Upper lobe of left lung (tissue), 6 donors: ENCODE measurements at regions not wholly inside any gene's neighbourhood (a gene's known extent, or its start where the extent isn't known, plus 50 kb on each side); places are given as distances from the start of the nearest gene placed in this dataset.

Source experiments
- ATAC-seq, 2 donors: fragments of 200-7000 bp; cut with Tn5 transposase; one replicate each; pipeline ENCODE4 v1.9.1; 2022; ENCODE audit warnings: mild to moderate bottlenecking in 2 of 2, moderate library complexity in 2 of 2; ENCODE audit not compliant: low FRiP score in 2 of 2
- DNase-seq, 2 donors: peaks; one replicate each; pipeline ENCODE4 v3.0.0-alpha.2; 2019 to 2020
- H3K27ac ChIP-seq, 4 donors: fragments of 200-600 bp; sonication (generic); one replicate each; pipeline ENCODE4 v1.5.1; 2016 to 2019
- H3K27me3 ChIP-seq, 4 donors: fragments of 200-600 bp; sonication (generic); one replicate each; pipeline ENCODE4 v1.5.1; 2017 to 2019
- H3K36me3 ChIP-seq, 4 donors: fragments of 200-600 bp; sonication (generic); one replicate each; pipeline ENCODE4 v1.5.1; 2016 to 2019
- H3K4me1 ChIP-seq, 4 donors: fragments of 200-600 bp; sonication (generic); one replicate each; pipeline ENCODE4 v1.5.1; 2018 to 2019
- H3K4me3 ChIP-seq, 4 donors: fragments of 200-600 bp; sonication (generic); one replicate each; pipeline ENCODE4 v1.5.1; 2017 to 2019; ENCODE audit warnings: mild to moderate bottlenecking in 2 of 4, moderate library complexity in 1 of 4
- H3K9me3 ChIP-seq, 4 donors: fragments of 200-600 bp; sonication (generic); one replicate each; pipeline ENCODE4 v1.5.1; 2018 to 2019
- EP300 ChIP-seq, 4 donors: sonication (generic); formaldehyde crosslinking; IDR thresholded peaks; one replicate each; pipeline ENCODE4 v1.5.1; 2017; ENCODE audit warnings: antibody characterized with exemption in 4 of 4, control low read depth in 2 of 4
- POLR2A ChIP-seq, 4 donors: fragments of 450-650 bp; IDR thresholded peaks; one replicate each; pipeline ENCODE4 v1.5.1; 2016 to 2017; ENCODE audit warnings: antibody characterized with exemption in 4 of 4, mild to moderate bottlenecking in 2 of 4
- POLR2AphosphoS5 ChIP-seq, 2 donors: sonication (generic); formaldehyde crosslinking; IDR thresholded peaks; one replicate each; pipeline ENCODE4 v1.5.1; 2017; ENCODE audit warnings: antibody characterized with exemption in 2 of 2
- WGBS, 2 donors: methylation state at CpG; one replicate each; pipeline ENCODE4 v1.1.5; 2017 to 2018; 5-methylcytosine and 5-hydroxymethylcytosine counted together
- TF ChIP-seq, protein P1 (sequence below), 6 experiments: fragments of 450-650 bp in 4 of 6; fragments of 200-600 bp in 2 of 6; sonication (generic) in 2 of 6; IDR thresholded peaks; one replicate each; pipeline ENCODE4 v1.5.1; 2016 to 2019; ENCODE audit warnings: antibody characterized with exemption in 6 of 6
- donor health status: DM: no; HTN: no; CAD: no; lungs with moderate emphysema.
- donor health status: DM: no; HTN: yes; CAD: no; lungs with severe emphysema.

DNA sequence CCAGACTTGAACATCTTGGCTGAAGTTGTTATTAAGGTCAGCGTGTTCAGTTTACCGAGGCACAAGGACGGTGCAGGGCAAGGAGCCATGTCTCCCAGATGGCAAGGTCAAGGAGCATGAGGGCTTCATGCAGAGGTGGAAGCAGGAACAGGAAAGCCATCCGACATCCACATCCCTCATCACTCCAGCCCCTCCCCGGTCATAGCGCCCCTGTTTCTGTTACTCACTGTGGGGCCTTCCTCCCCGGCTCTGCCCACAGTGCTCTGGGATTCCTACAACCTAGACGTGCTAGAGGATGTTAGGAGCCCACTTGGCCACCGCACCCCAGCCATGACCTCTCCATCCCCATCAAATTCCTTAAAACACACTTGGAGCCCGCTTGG is 146.7 kb downstream of the TTLL2 start:
- ATAC-seq (no peak), DNase-seq (no peak)
- Histone ChIP-seq H3K27me3 (no peaks in the 10 kb centered on the region), H3K27ac (no peak overlapping the region), H3K9me3 (no peaks in the 10 kb centered on the region), H3K4me3 (no peak overlapping the region), H3K36me3 (no peaks in the 10 kb centered on the region), H3K4me1 (peaks cover 0 to 10% (median 3%) of the 10 kb centered on the region in 4 donors)
- WGBS, 2 donors, result 93 to 98% methylated on average over 10 of the region's 10 CpGs
- TF ChIP-seq, protein P1, sequence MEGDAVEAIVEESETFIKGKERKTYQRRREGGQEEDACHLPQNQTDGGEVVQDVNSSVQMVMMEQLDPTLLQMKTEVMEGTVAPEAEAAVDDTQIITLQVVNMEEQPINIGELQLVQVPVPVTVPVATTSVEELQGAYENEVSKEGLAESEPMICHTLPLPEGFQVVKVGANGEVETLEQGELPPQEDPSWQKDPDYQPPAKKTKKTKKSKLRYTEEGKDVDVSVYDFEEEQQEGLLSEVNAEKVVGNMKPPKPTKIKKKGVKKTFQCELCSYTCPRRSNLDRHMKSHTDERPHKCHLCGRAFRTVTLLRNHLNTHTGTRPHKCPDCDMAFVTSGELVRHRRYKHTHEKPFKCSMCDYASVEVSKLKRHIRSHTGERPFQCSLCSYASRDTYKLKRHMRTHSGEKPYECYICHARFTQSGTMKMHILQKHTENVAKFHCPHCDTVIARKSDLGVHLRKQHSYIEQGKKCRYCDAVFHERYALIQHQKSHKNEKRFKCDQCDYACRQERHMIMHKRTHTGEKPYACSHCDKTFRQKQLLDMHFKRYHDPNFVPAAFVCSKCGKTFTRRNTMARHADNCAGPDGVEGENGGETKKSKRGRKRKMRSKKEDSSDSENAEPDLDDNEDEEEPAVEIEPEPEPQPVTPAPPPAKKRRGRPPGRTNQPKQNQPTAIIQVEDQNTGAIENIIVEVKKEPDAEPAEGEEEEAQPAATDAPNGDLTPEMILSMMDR (IDR thresholded peaks at IDR 0.05), result no peak
- TF ChIP-seq POLR2A (IDR thresholded peaks at IDR 0.05) (no peak), EP300 (IDR thresholded peaks at IDR 0.05) (no peak), POLR2AphosphoS5 (IDR thresholded peaks at IDR 0.05) (no peak)

DNA sequence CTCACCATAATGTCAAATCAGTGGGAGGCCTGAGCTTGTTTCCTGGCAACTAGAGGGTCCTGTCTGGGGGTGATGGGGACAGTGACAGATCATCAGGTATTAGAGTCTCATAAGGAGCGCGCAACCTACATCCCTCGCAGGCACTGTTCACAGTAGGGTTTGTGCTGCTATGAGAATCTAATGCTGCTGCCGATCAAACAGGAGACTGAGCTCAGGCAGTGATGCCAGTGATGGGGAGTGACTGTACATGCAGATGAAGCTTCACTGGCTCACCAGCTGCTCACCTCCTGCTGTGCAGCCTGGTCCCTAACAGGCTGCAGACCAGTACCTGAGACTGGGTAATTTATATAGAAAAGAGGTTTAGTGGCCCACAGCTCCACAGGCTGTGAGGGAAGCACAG is 147.3 kb downstream of the TTLL2 start:
- TF ChIP-seq, protein P1 (IDR thresholded peaks at IDR 0.05), result no peak
- TF ChIP-seq EP300 (IDR thresholded peaks at IDR 0.05) (no peak), POLR2A (IDR thresholded peaks at IDR 0.05) (no peak), POLR2AphosphoS5 (IDR thresholded peaks at IDR 0.05) (no peak)
- no peaks in the 10 kb centered on the region for H3K9me3 ChIP-seq
- H3K27ac ChIP-seq, result no peak overlapping the region
- DNase-seq, result no peak
- H3K36me3 ChIP-seq, result no peaks in the 10 kb centered on the region
- no peaks in the 10 kb centered on the region for H3K27me3 ChIP-seq
- H3K4me3 ChIP-seq, result no peak overlapping the region
- peaks cover 0 to 10% (median 3%) of the 10 kb centered on the region in 4 donors for H3K4me1 ChIP-seq
- ATAC-seq, result no peak
- 94 to 100% methylated on average over 2 to 4 of the region's 4 CpGs for WGBS, 2 donors

DNA sequence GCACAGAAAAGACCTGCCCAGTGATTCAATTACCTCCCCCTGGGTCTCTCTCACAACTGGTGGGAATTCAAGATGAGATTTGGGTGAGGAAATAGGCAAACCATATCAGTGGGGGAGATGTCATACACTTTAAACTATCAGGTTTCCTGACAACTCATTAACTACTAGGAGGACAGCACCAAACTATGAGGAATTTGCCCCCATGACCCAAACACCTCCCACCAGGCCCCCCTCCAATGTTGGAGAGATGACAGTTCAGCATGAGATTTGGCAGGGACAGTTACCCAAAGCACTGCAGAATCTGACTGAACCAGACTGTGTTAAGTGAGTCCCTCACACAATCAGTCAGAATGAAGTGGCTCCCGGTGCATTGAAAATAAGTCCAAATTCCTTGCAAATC is 148.0 kb downstream of the TTLL2 start:
- 56 to 62% methylated on average over 1 of the region's 1 CpG for WGBS, 2 donors
- ATAC-seq, result no peak
- Histone ChIP-seq H3K4me3 (no peak overlapping the region), H3K27me3 (no peaks in the 10 kb centered on the region), H3K36me3 (no peaks in the 10 kb centered on the region), H3K4me1 (peaks cover 0 to 10% (median 3%) of the 10 kb centered on the region in 4 donors), H3K27ac (no peak overlapping the region), H3K9me3 (no peaks in the 10 kb centered on the region)
- no peak for DNase-seq
- no peak for TF ChIP-seq POLR2A (IDR thresholded peaks at IDR 0.05)
- no peak for TF ChIP-seq EP300 (IDR thresholded peaks at IDR 0.05)
- no peak for TF ChIP-seq POLR2AphosphoS5 (IDR thresholded peaks at IDR 0.05)
- TF ChIP-seq, protein P1 (IDR thresholded peaks at IDR 0.05), result no peak

DNA sequence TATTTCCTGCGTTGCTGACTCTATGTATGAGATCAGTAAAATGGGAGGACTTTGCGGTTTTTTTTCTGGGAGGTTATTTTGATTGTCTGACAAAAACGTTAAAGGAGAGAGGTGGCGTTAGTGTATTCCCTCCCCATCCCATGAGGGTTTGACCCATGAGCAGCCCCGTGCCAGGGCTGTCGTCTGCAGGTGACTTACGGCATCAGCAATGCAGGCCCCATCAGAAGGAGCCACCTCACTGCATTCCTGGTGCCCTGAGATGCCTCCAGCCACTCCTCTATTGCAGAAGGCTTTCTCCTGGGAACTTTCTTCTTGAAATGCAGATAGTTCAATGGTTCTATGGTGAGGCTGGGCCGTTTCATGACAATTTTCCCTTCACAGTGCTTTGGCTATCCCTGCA is 149.3 kb downstream of the TTLL2 start:
- peaks cover 0 to 8% (median 3%) of the 10 kb centered on the region in 4 donors for H3K4me1 ChIP-seq
- H3K27ac ChIP-seq, result no peak overlapping the region
- no peaks in the 10 kb centered on the region for H3K27me3 ChIP-seq
- no peak overlapping the region for H3K4me3 ChIP-seq
- TF ChIP-seq POLR2A (IDR thresholded peaks at IDR 0.05) (no peak), POLR2AphosphoS5 (IDR thresholded peaks at IDR 0.05) (no peak), EP300 (IDR thresholded peaks at IDR 0.05) (no peak)
- TF ChIP-seq, protein P1 (IDR thresholded peaks at IDR 0.05), result no peak
- no peak for ATAC-seq
- no peaks in the 10 kb centered on the region for H3K36me3 ChIP-seq
- no peak for DNase-seq
- no peaks in the 10 kb centered on the region for H3K9me3 ChIP-seq
- 90 to 92% methylated on average over 8 of the region's 8 CpGs for WGBS, 2 donors

DNA sequence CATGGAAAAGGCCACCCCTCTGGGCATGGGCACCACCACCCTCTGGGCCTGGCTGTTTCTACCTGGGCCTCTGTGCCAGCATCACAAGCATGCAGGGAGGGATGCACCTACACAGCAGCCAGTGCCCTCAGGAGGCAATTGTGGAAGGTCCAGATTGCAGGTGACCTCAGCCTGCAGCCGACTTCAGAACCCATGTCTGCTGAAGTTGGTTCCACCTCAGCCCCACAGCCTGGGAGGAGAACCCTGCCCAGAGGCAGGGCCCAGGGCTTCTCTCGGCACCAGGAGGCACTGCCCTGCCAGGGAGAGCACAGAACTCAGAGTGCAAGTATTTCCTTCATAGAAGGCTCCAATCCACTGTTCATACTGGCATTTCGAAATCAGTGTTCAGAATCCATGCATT is 149.8 kb downstream of the TTLL2 start:
- WGBS, 2 donors, result 65 to 71% methylated on average over 2 to 3 of the region's 3 CpGs
- Histone ChIP-seq H3K9me3 (no peaks in the 10 kb centered on the region), H3K4me1 (peaks cover 3 to 10% (median 5%) of the 10 kb centered on the region in 4 donors), H3K4me3 (no peak overlapping the region), H3K27ac (no peak overlapping the region), H3K27me3 (no peaks in the 10 kb centered on the region), H3K36me3 (no peaks in the 10 kb centered on the region)
- no peak for ATAC-seq
- TF ChIP-seq, protein P1 (IDR thresholded peaks at IDR 0.05), result no peak
- TF ChIP-seq POLR2AphosphoS5 (IDR thresholded peaks at IDR 0.05), result no peak
- no peak for TF ChIP-seq EP300 (IDR thresholded peaks at IDR 0.05)
- no peak for TF ChIP-seq POLR2A (IDR thresholded peaks at IDR 0.05)
- no peak for DNase-seq
